ENCODE measurements at regions not wholly inside any gene's neighbourhood (a gene's known extent, or its start where the extent isn't known, plus 50 kb on each side); places are given as distances from the start of the nearest gene placed in this dataset.

DNA sequence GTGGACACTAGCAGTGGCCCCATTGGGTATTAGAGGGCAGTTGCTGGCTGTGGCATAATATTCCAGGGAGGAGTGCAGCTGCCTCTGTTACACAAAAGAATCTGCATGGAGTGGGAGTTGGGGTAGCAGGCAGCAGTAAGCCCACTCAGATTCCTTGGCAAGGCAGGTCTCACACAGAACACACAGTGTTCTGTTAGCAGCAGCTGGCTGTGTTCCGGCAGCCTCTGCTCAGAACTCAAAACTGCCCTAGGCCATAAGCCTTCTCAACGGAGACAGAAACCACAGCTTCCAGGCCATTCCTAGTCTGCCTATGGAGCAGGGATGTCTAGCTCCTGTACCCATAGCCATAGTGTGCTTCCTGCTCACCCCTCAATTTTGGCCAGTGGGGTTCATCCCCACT lies 1085.4 kb downstream of the SLC6A15 start:
- 45% methylated on average over 2 of the region's 2 CpGs for WGBS (ENCODE audit: missing lambda C conversion rate)
- H3K4me1 ChIP-seq, result no peaks in the 10 kb centered on the region
- TF ChIP-seq REST (IDR thresholded peaks at IDR 0.05) (no peak), HOXA7 (CRISPR knock-in tag; IDR thresholded peaks at IDR 0.05) (no peak), NR3C1 (IDR thresholded peaks at IDR 0.05) (no peak), CHD4 (IDR thresholded peaks at IDR 0.05; ENCODE audit: borderline replicate concordance) (no peak), CBX2 (IDR thresholded peaks at IDR 0.05; ENCODE audit: borderline replicate concordance, low read depth) (no peak), NPAS2 (CRISPR knock-in tag; IDR thresholded peaks at IDR 0.05; ENCODE audit: borderline replicate concordance) (no peak), ZFP36 (IDR thresholded peaks at IDR 0.05; ENCODE audit: borderline replicate concordance, partially characterized antibody) (no peak), ZNF302 (CRISPR knock-in tag; IDR thresholded peaks at IDR 0.05) (no peak), CBX8 (IDR thresholded peaks at IDR 0.05) (no peak)
- TF ChIP-seq, protein P1, sequence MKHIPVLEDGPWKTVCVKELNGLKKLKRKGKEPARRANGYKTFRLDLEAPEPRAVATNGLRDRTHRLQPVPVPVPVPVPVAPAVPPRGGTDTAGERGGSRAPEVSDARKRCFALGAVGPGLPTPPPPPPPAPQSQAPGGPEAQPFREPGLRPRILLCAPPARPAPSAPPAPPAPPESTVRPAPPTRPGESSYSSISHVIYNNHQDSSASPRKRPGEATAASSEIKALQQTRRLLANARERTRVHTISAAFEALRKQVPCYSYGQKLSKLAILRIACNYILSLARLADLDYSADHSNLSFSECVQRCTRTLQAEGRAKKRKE (CRISPR knock-in tag; IDR thresholded peaks at IDR 0.05; ENCODE audit: low read depth), result no peak
- ChIA-PET CTCF (interaction anchor here (0.6 to 1.3 kb wide), 4 partner anchors 10 to 82 kb away, joined by 3 to 6 read pairs (median 5); no protein-coding TSS in a partner anchor), POLR2A (no interaction called here)
- H3K4me3 ChIP-seq, result no peak overlapping the region
- H3K9me3 ChIP-seq, result no peaks in the 10 kb centered on the region
- ATAC-seq (no peak), FAIRE-seq (no peak), DNase-seq (ENCODE audit: low read depth in 1 of 2, low spot score in 1 of 2) (no peak)
- H3K4me2 ChIP-seq, result no peak overlapping the region
- no peak overlapping the region for H3K27ac ChIP-seq

- Histone ChIP-seq H3K4me1 (no peaks in the 10 kb centered on the region), H3K9me3 (no peaks in the 10 kb centered on the region), H3K4me2 (no peak overlapping the region), H3K27ac (no peak overlapping the region), H3K4me3 (no peak overlapping the region)
- ChIA-PET CTCF (interaction anchor here (0.5 to 1.8 kb wide), 4 partner anchors 13 to 1140 kb away, joined by 3 to 6 read pairs (median 4); no protein-coding TSS in a partner anchor), POLR2A (no interaction called here)
- TF ChIP-seq ELK1 (IDR thresholded peaks at IDR 0.05; ENCODE audit: low read depth, low read length) (no peak), RAD21 (conservative IDR thresholded peaks at IDR 0.05 in 1 of 2, IDR thresholded peaks at IDR 0.05 in 1 of 2) (peak in 1 of 2 experiments; percentile 39; a peak in 2 of 5 replicates), RNF2 (IDR thresholded peaks at IDR 0.05; ENCODE audit: borderline replicate concordance, low read depth) (no peak), HMGXB4 (CRISPR knock-in tag; IDR thresholded peaks at IDR 0.05; ENCODE audit: borderline replicate concordance) (no peak), CHD4 (IDR thresholded peaks at IDR 0.05; ENCODE audit: borderline replicate concordance) (no peak), NR3C1 (IDR thresholded peaks at IDR 0.05) (no peak), MYC (IDR thresholded peaks at IDR 0.05; ENCODE audit: borderline replicate concordance, low read length) (no peak), KDM1A (IDR thresholded peaks at IDR 0.05; ENCODE audit: low read depth) (no peak), CTCF (IDR thresholded peaks at IDR 0.05) (peak; percentile 20; the same call in 1 of the 3 replicates)
- peak in 1 of 2 experiments; percentile 46 for DNase-seq (ENCODE audit: low read depth in 1 of 2, low spot score in 1 of 2)
- no peak for FAIRE-seq
- ATAC-seq, result peak; percentile 34 to 81; a peak in 3 of 6 replicates
Observed at GRCh38 chr12:83826112-83826511, 1086.5 kb downstream of the SLC6A15 start.

Measured in A549 (cell line).